ENCODE measurements at regions not wholly inside any gene's neighbourhood (a gene's known extent, or its start where the extent isn't known, plus 50 kb on each side); places are given as distances from the start of the nearest gene placed in this dataset.

- no peak for DNase-seq (ENCODE audit: low spot score)
Observed at GRCh38 chr16:85990861-85991301, 91.9 kb downstream of the IRF8 start.

- no peak for DNase-seq (ENCODE audit: low spot score)
Observed at GRCh38 chr16:85991425-85991824, 92.5 kb downstream of the IRF8 start.

- DNase-seq (ENCODE audit: low spot score) = no peak
Observed at GRCh38 chr16:85991856-85992255, 92.9 kb downstream of the IRF8 start.

- no peak for DNase-seq (ENCODE audit: low spot score)
Observed at GRCh38 chr16:85992359-85992758, 93.4 kb downstream of the IRF8 start.

GRCh38 chr16:85992779-85993178, 93.8 kb downstream of the IRF8 start:
- DNase-seq (ENCODE audit: low spot score) = no peak

GRCh38 chr16:85994492-85995490, 95.8 kb downstream of the IRF8 start:
- DNase-seq (ENCODE audit: low spot score) = no peak

GRCh38 chr16:85995541-85996423, 96.8 kb downstream of the IRF8 start:
- no peak for DNase-seq (ENCODE audit: low spot score)

GRCh38 chr16:85996843-85997242, 97.9 kb downstream of the IRF8 start:
- no peak for DNase-seq (ENCODE audit: low spot score)

GRCh38 chr16:85998171-85998867, 99.4 kb downstream of the IRF8 start:
- DNase-seq (ENCODE audit: low spot score) = no peak

GRCh38 chr16:85998868-85999729, 100.1 kb downstream of the IRF8 start:
- no peak for DNase-seq (ENCODE audit: low spot score)

- no peak for DNase-seq (ENCODE audit: low spot score)
Observed at GRCh38 chr16:85999778-86000177, 100.8 kb downstream of the IRF8 start.

- DNase-seq (ENCODE audit: low spot score) = no peak
Observed at GRCh38 chr16:86002178-86002900, 103.4 kb downstream of the IRF8 start.

GRCh38 chr16:86007524-86007923, 108.6 kb downstream of the IRF8 start:
- DNase-seq (ENCODE audit: low spot score) = no peak

- no peak for DNase-seq (ENCODE audit: low spot score)
Observed at GRCh38 chr16:86010680-86011141, 111.7 kb downstream of the IRF8 start.

- DNase-seq (ENCODE audit: low spot score) = no peak
Observed at GRCh38 chr16:86011532-86011931, 112.6 kb downstream of the IRF8 start.

- no peak for DNase-seq (ENCODE audit: low spot score)
Observed at GRCh38 chr16:86012221-86012620, 113.3 kb downstream of the IRF8 start.

- no peak for DNase-seq (ENCODE audit: low spot score)
Observed at GRCh38 chr16:86013867-86014266, 114.9 kb downstream of the IRF8 start.

- no peak for DNase-seq (ENCODE audit: low spot score)
Observed at GRCh38 chr16:86015606-86016005, 116.6 kb downstream of the IRF8 start.

GRCh38 chr16:86016201-86016965, 117.4 kb downstream of the IRF8 start:
- DNase-seq (ENCODE audit: low spot score) = peak; percentile 86
